Fibroblast of the aortic adventitia (primary cell): ENCODE measurements at regions not wholly inside any gene's neighbourhood (a gene's known extent, or its start where the extent isn't known, plus 50 kb on each side); places are given as distances from the start of the nearest gene placed in this dataset.

ENCODE experiments used
- DNase-seq: peaks from one replicate; pipeline ENCODE4 v3.0.0-alpha.2; 2010; ENCODE audit warnings: low read depth
- H3K4me3 ChIP-seq: 2 replicates; pipeline ENCODE4 v1.5.1; 2011; ENCODE audit warnings: low read depth, mild to moderate bottlenecking, control low read depth, low read length, moderate library complexity
- TF ChIP-seq, protein P1 (sequence below): IDR thresholded peaks from 2 replicates; pipeline ENCODE4 v1.5.1; 2011; ENCODE audit warnings: mild to moderate bottlenecking, low read length, control low read depth, inconsistent platforms; ENCODE audit not compliant: insufficient read depth

DNA sequence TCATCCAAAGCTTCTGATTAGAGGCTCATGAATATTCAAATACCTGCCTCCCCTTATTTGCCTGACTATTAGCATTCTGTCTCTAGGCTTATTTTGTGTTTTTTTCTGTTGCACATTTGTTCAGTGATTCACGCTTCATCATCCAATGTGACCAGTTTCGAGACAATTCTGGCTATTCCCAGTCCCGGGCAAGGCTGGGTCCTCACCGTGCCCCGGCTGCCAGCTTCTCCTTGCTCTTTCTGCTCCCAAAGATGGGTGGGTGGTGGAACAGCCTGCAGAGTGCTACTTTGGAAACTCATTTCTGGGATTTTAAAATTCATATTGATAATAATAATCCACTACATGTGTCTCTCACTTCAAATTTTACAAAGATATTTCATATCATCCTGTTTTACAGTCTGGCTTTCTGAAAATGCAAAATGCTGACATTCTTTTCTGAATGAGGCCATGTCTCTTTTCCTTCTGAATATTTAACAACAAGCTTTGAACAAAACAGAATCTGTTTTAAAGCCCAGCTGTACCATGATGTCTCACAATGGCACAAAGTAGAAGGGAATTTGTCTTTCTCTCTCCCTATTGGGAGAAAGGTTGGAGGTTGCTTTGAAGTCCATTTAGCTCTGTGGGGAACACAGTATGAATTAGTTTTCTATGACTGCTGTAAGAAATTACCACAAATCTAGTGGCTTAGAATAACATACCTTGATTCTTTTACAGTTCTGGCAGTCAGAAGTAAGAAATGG, 116.9 kb upstream of the CDH13 start:
- H3K4me3 ChIP-seq, result no peak overlapping the region
- DNase-seq, result no peak
- TF ChIP-seq, protein P1, sequence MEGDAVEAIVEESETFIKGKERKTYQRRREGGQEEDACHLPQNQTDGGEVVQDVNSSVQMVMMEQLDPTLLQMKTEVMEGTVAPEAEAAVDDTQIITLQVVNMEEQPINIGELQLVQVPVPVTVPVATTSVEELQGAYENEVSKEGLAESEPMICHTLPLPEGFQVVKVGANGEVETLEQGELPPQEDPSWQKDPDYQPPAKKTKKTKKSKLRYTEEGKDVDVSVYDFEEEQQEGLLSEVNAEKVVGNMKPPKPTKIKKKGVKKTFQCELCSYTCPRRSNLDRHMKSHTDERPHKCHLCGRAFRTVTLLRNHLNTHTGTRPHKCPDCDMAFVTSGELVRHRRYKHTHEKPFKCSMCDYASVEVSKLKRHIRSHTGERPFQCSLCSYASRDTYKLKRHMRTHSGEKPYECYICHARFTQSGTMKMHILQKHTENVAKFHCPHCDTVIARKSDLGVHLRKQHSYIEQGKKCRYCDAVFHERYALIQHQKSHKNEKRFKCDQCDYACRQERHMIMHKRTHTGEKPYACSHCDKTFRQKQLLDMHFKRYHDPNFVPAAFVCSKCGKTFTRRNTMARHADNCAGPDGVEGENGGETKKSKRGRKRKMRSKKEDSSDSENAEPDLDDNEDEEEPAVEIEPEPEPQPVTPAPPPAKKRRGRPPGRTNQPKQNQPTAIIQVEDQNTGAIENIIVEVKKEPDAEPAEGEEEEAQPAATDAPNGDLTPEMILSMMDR, result no peak

DNA sequence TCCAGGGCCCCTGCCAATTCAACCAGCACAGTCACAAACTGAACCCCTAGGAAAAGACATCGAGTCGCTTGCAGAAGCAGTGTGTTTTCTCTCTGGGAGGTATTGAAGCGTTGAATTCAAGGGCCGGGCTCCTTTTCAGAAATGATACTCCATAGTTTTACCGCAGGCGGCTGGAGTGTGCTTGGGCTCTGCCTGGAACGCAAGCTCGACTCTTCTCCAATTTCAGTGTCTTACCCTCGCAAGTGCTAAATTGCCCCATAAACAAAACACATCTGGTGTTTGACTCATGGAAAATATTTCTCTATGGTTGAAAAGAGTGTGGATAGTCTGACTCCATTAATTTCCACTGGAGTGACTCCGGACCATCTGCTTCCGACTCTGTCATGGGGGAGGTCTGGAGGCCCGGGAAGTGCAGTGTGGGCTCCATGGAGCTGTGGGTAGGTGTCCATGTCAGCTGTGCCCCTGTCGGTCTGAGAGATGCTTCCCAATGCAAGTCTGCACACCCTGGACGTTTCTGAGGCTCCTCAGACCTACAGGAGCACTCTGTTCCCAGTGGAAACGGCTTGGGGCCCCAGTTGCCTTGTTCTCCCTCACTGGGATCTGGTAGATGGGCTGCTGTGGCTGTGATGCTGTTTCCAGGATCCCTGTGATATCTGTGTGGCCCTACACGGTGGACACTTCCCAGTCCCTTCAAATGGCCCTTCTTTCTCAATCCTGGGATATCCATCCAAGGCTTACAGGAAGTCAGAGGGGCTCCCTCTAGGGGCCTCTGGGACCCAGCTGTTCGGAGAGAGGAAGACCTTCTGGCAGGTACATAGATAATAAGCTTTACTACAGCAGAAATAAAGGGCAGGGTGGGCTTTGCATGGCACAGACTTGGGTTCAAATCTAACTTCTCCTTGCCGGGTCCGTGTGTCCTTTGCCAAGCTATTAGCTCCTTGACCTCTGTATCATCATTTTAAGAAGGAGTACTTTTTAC, 119.8 kb upstream of the CDH13 start:
- TF ChIP-seq, protein P1, result no peak
- DNase-seq, result no peak
- H3K4me3 ChIP-seq, result no peak overlapping the region

DNA sequence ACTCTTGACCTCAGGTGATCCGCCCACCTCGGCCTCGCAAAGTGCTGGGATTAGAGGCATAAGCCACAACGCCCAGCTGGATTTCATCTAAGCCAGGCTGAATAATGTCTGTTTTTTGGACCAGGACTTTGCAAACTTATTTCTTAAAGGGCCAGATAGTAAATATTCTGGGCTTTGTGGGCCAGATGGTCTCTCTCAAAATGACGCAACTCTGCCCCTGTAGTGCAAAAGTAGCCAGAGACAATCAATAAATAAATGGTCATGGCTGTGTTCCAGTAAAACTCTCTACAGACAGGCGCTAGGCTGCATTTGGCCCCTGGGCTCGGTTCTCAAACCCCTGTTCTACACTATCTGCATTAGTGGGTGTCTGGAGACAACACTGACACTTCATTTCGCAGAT, 121.9 kb upstream of the CDH13 start:
- no peak overlapping the region for H3K4me3 ChIP-seq
- no peak for DNase-seq
- TF ChIP-seq, protein P1, result no peak

DNA sequence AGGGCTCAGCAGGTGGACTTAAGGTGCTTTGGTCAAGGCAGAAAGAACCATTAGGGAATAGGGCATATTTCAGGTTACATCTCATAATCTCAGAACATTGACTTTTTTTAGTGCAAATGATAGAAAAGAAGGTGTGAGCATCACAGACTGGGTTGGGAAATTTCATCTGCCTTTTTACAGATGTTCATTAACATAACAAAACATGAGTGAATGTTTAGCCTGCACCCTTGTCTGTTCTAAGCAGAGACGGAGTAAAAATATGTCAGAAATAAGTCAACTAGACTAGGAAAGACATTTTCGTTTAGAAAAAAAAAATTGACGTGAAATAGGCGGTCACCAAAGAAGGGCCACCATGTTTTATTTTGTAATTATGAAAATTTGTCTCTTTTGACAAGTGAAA, 127.5 kb upstream of the CDH13 start:
- DNase-seq, result no peak
- H3K4me3 ChIP-seq, result no peak overlapping the region
- TF ChIP-seq, protein P1, result no peak

DNA sequence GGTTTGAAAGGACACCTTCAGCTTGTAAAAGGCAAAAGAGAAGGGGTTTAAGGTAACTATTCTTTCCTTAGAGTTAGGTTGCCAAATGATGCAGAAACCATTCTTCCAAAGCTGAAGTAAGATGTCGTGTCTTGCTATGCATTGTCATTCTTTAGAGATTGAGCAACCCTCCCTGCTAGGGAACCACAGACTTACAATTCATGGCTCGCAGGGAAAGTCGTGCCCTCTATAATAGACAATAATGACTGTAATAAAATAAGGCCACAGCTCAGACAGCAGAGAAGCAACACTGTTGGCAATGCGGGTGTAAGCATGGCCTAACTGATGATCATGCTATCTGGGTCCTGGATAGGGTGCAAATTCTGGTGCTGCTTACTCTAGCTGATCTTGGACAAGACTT, 129.6 kb upstream of the CDH13 start:
- H3K4me3 ChIP-seq, result no peak overlapping the region
- TF ChIP-seq, protein P1, result no peak
- no peak for DNase-seq

DNA sequence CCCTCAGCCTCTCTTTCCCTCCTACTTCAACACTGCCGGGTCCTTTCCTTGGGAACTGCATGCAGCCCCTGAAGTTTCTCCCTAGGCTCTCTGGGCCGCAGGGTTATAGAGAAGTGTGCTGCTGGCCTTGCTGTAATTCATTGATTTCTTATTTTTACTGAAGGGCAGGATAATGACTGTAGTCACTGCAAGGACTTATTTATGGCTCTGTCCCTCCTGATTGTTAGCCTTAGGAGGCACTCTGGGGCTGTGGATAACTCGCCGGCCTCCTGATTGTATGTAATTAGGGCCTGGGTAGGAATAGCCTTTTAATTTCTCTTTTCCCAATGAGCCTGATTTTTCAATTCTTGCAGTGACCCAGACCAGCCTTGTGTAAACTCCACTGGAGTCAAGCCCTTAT, 138.3 kb upstream of the CDH13 start:
- H3K4me3 ChIP-seq, result no peak overlapping the region
- DNase-seq, result no peak
- TF ChIP-seq, protein P1, result no peak
